ENCODE measurements at regions not wholly inside any gene's neighbourhood (a gene's known extent, or its start where the extent isn't known, plus 50 kb on each side); places are given as distances from the start of the nearest gene placed in this dataset.
A peak's percentile ranks its signal among the peaks of the same experiment; 100 is the strongest.

GRCh38 chrX:9352694-9353411, 112.0 kb upstream of the TBL1X start:
- TF ChIP-seq CTCF (IDR thresholded peaks at IDR 0.05): no peak
- ATAC-seq (ENCODE audit: low FRiP score) (peak; percentile 50), DNase-seq (ENCODE audit: low spot score) (no peak)

- TF ChIP-seq CTCF (IDR thresholded peaks at IDR 0.05): no peak
- DNase-seq (ENCODE audit: low spot score): no peak
- ATAC-seq (ENCODE audit: low FRiP score): no peak
Measured at GRCh38 chrX:9354918-9355317, 109.9 kb upstream of the TBL1X start.

GRCh38 chrX:9355739-9356138, 109.1 kb upstream of the TBL1X start:
- ATAC-seq (ENCODE audit: low FRiP score): no peak
- no peak for DNase-seq (ENCODE audit: low spot score)
- no peak for TF ChIP-seq CTCF (IDR thresholded peaks at IDR 0.05)

GRCh38 chrX:9356846-9357245, 108.0 kb upstream of the TBL1X start:
- TF ChIP-seq CTCF (IDR thresholded peaks at IDR 0.05): no peak
- no peak for ATAC-seq (ENCODE audit: low FRiP score)
- no peak for DNase-seq (ENCODE audit: low spot score)

- DNase-seq (ENCODE audit: low spot score) (no peak), ATAC-seq (ENCODE audit: low FRiP score) (no peak)
- no peak for TF ChIP-seq CTCF (IDR thresholded peaks at IDR 0.05)
Measured at GRCh38 chrX:9357518-9358114, 107.2 kb upstream of the TBL1X start.

- DNase-seq (ENCODE audit: low spot score) (no peak), ATAC-seq (ENCODE audit: low FRiP score) (no peak)
- no peak for TF ChIP-seq CTCF (IDR thresholded peaks at IDR 0.05)
Measured at GRCh38 chrX:9362363-9362928, 102.4 kb upstream of the TBL1X start.

- TF ChIP-seq CTCF (IDR thresholded peaks at IDR 0.05): no peak
- DNase-seq (ENCODE audit: low spot score) (no peak), ATAC-seq (ENCODE audit: low FRiP score) (no peak)
Measured at GRCh38 chrX:9367421-9367820, 97.4 kb upstream of the TBL1X start.
